IMR-90 (cell line): ENCODE measurements at regions not wholly inside any gene's neighbourhood (a gene's known extent, or its start where the extent isn't known, plus 50 kb on each side); places are given as distances from the start of the nearest gene placed in this dataset.
A peak's percentile ranks its signal among the peaks of the same experiment; 100 is the strongest.

Source experiments
- ATAC-seq: fragments of 200-7000 bp; cut with Tn5 transposase; 2 replicates; pipeline ENCODE4 v1.9.1; 2020; ENCODE audit warnings: low read depth, mild to moderate bottlenecking, moderate library complexity
- BruUV-seq: library from RNA; stranded (reverse); fragments of 400-500 nt; replicated peaks from 2 replicates; lab custom pipeline; 2021; lab: Mats Ljungman, UMichigan
- CTCF ChIA-PET: fragments of 300-600 bp; formaldehyde crosslinking; extraction: SDS; loops from one replicate; lab custom pipeline; 2021; ENCODE audit warnings: antibody characterized with exemption; lab: Yijun Ruan, JAX
- POLR2A ChIA-PET: fragments of 300-600 bp; sonication (Branson Sonifier 250); formaldehyde crosslinking; loops from one replicate; lab custom pipeline; 2022; ENCODE audit warnings: antibody characterized with exemption; ENCODE audit not compliant: unreplicated experiment; lab: Charles Lee
- DNase-seq: peaks from one replicate; pipeline ENCODE4 v3.0.0; 2013
- H2AFZ ChIP-seq: replicated peaks from 2 replicates; pipeline ENCODE3; 2013; ENCODE audit warnings: low read length, mild to moderate bottlenecking; ENCODE audit not compliant: poor library complexity
- H2AK5ac ChIP-seq: 2 replicates; pipeline ENCODE4 v1.6.1; 2013; ENCODE audit warnings: low read depth, low read length, inconsistent platforms
- H2AK9ac ChIP-seq: replicated peaks from 2 replicates; pipeline ENCODE3; 2013; ENCODE audit warnings: mild to moderate bottlenecking, low read depth, low read length, moderate library complexity; ENCODE audit not compliant: poor library complexity
- H2BK120ac ChIP-seq: 2 replicates; pipeline ENCODE4 v1.6.1; 2013; ENCODE audit warnings: low read depth, low read length, inconsistent platforms
- H2BK15ac ChIP-seq: 3 replicates; pipeline ENCODE4 v1.6.1; 2013; ENCODE audit warnings: low read depth, low read length, inconsistent platforms
- H2BK20ac ChIP-seq: 2 replicates; pipeline ENCODE4 v1.6.1; 2013; ENCODE audit warnings: low read depth, mild to moderate bottlenecking, inconsistent platforms, low read length, moderate library complexity
- H2BK5ac ChIP-seq: 2 replicates; pipeline ENCODE4 v1.6.1; 2013; ENCODE audit warnings: mild to moderate bottlenecking, low read depth, low read length, inconsistent platforms; ENCODE audit not compliant: poor library complexity, severe bottlenecking
- H3K14ac ChIP-seq: replicated peaks from 2 replicates; pipeline ENCODE4 v1.6.1; 2013; ENCODE audit warnings: low read depth, low read length, inconsistent platforms
- H3K18ac ChIP-seq: 2 replicates; pipeline ENCODE4 v1.6.1; 2013; ENCODE audit warnings: low read depth, low read length, control low read depth
- H3K23ac ChIP-seq: 2 replicates; pipeline ENCODE4 v1.6.1; 2013; ENCODE audit warnings: low read depth, low read length, inconsistent platforms
- H3K27ac ChIP-seq: 2 replicates; pipeline ENCODE4 v1.5.1; 2013; ENCODE audit warnings: mild to moderate bottlenecking, control low read depth, low read length; ENCODE audit not compliant: insufficient read depth
- H3K27me3 ChIP-seq: 2 replicates; pipeline ENCODE4 v1.6.1; 2013; ENCODE audit warnings: low read length; ENCODE audit not compliant: control insufficient read depth, insufficient read depth
- H3K36me3 ChIP-seq: 2 replicates; pipeline ENCODE4 v1.6.1; 2013; ENCODE audit warnings: low read length, mixed read lengths; ENCODE audit not compliant: control insufficient read depth, insufficient read depth
- H3K4ac ChIP-seq: 2 replicates; pipeline ENCODE4 v1.6.1; 2013; ENCODE audit warnings: low read depth, low read length, inconsistent platforms
- H3K4me1 ChIP-seq: 2 replicates; pipeline ENCODE4 v1.6.1; 2013; ENCODE audit warnings: low read length, mixed read lengths; ENCODE audit not compliant: control insufficient read depth, insufficient read depth
- H3K4me2 ChIP-seq: 2 replicates; pipeline ENCODE4 v1.6.1; 2013; ENCODE audit warnings: low read depth, mild to moderate bottlenecking, control low read depth, low read length, moderate library complexity
- H3K4me3 ChIP-seq: 2 replicates; pipeline ENCODE4 v1.5.1; 2013; ENCODE audit warnings: low read depth, mild to moderate bottlenecking, control low read depth, low read length, moderate library complexity; ENCODE audit not compliant: insufficient read depth
- H3K56ac ChIP-seq: 2 replicates; pipeline ENCODE4 v1.6.1; 2013; ENCODE audit warnings: low read length, inconsistent platforms; ENCODE audit not compliant: insufficient read depth; ENCODE audit errors: extremely low read depth
- H3K79me1 ChIP-seq, 2 experiments: 2 replicates each; pipeline ENCODE4 v1.6.1; 2013; ENCODE audit warnings: low read length in 2 of 2, inconsistent platforms in 1 of 2, low read depth in 1 of 2
- H3K9ac ChIP-seq: 2 replicates; pipeline ENCODE4 v1.6.1; 2013; ENCODE audit warnings: low read depth, low read length, control low read depth
- H3K9me1 ChIP-seq: 2 replicates; pipeline ENCODE4 v1.6.1; 2013; ENCODE audit warnings: low read length, inconsistent platforms; ENCODE audit not compliant: insufficient read depth
- H3K9me3 ChIP-seq: 2 replicates; pipeline ENCODE4 v1.6.1; 2013; ENCODE audit warnings: low read length; ENCODE audit not compliant: control insufficient read depth, insufficient read depth
- H4K20me1 ChIP-seq: 2 replicates; pipeline ENCODE4 v1.6.1; 2013; ENCODE audit warnings: low read length, inconsistent platforms; ENCODE audit not compliant: insufficient read depth
- H4K5ac ChIP-seq: 2 replicates; pipeline ENCODE4 v1.6.1; 2013; ENCODE audit warnings: mild to moderate bottlenecking, low read depth, low read length, control low read depth
- H4K8ac ChIP-seq, 2 experiments: 2 replicates each; pipeline ENCODE4 v1.6.1; 2013; ENCODE audit warnings: low read depth in 2 of 2, low read length in 2 of 2, control low read depth in 1 of 2, inconsistent platforms in 1 of 2
- H4K91ac ChIP-seq: 2 replicates; pipeline ENCODE4 v1.6.1; 2013; ENCODE audit warnings: low read depth, low read length, inconsistent platforms; ENCODE audit not compliant: insufficient read depth
- BHLHE40 ChIP-seq: fragments of 150-350 bp; IDR thresholded peaks from 2 replicates; pipeline ENCODE4 v1.6.1; 2016; ENCODE audit warnings: mild to moderate bottlenecking, low read depth, low read length
- CEBPB ChIP-seq: IDR thresholded peaks from 2 replicates; pipeline ENCODE4 v1.6.1; 2012; ENCODE audit warnings: low read depth, low read length, improper control_type of control experiment
- CHD1 ChIP-seq: IDR thresholded peaks from 2 replicates; pipeline ENCODE4 v1.6.1; 2012; ENCODE audit warnings: low read depth, low read length, improper control_type of control experiment
- CTCF ChIP-seq: conservative IDR thresholded peaks from 2 replicates; pipeline ENCODE4 v1.5.1; 2012; ENCODE audit warnings: mild to moderate bottlenecking, low read depth, low read length, improper control_type of control experiment
- FOS ChIP-seq: fragments of 150-350 bp; IDR thresholded peaks from 2 replicates; pipeline ENCODE4 v1.6.1; 2016; ENCODE audit warnings: low read depth, low read length
- MAFK ChIP-seq: IDR thresholded peaks from 2 replicates; pipeline ENCODE4 v1.6.1; 2012; ENCODE audit warnings: low read depth, low read length, improper control_type of control experiment
- MAZ ChIP-seq: IDR thresholded peaks from 2 replicates; pipeline ENCODE4 v1.6.1; 2012; ENCODE audit warnings: low read depth, mild to moderate bottlenecking, low read length, improper control_type of control experiment, moderate library complexity, borderline replicate concordance
- MXI1 ChIP-seq: IDR thresholded peaks from 2 replicates; pipeline ENCODE4 v1.6.1; 2012; ENCODE audit warnings: low read depth, mild to moderate bottlenecking, low read length, moderate library complexity, borderline replicate concordance
- NFE2L2 ChIP-seq: fragments of 150-350 bp; IDR thresholded peaks from 2 replicates; pipeline ENCODE4 v1.6.1; 2016; ENCODE audit warnings: low read depth, mild to moderate bottlenecking, low read length
- POLR2A ChIP-seq: IDR thresholded peaks from 2 replicates; pipeline ENCODE4 v1.6.1; 2012; ENCODE audit warnings: mild to moderate bottlenecking, low read depth, low read length
- RAD21 ChIP-seq: IDR thresholded peaks from 2 replicates; pipeline ENCODE4 v1.6.1; 2012; ENCODE audit warnings: low read length, improper control_type of control experiment
- RCOR1 ChIP-seq: IDR thresholded peaks from 2 replicates; pipeline ENCODE4 v1.6.1; 2012; ENCODE audit warnings: mild to moderate bottlenecking, low read length, improper control_type of control experiment; ENCODE audit not compliant: insufficient replicate concordance
- RFX5 ChIP-seq: IDR thresholded peaks from 2 replicates; pipeline ENCODE4 v1.8.0; 2012; ENCODE audit warnings: low read depth, mild to moderate bottlenecking, low read length, moderate library complexity
- SMC3 ChIP-seq: fragments of 150-350 bp; IDR thresholded peaks from 2 replicates; pipeline ENCODE4 v1.6.1; 2016; ENCODE audit warnings: low read depth, mild to moderate bottlenecking, antibody characterized with exemption, low read length, moderate library complexity
- USF2 ChIP-seq: fragments of 150-350 bp; IDR thresholded peaks from 2 replicates; pipeline ENCODE4 v1.6.1; 2017; ENCODE audit warnings: mild to moderate bottlenecking, antibody characterized with exemption, low read length, low read depth
- WGBS, 2 experiments: methylation state at CpG; one replicate each; pipeline versions ENCODE4 v1.1.5 to v1.1.7; 2013; ENCODE audit warnings: missing lambda C conversion rate in 2 of 2; ENCODE audit not compliant: insufficient read length in 1 of 2; ENCODE audit errors: extremely low coverage in 2 of 2; 5-methylcytosine and 5-hydroxymethylcytosine counted together
- dilution Hi-C: fragments of 300-500 bp; cut with HindIII; formaldehyde crosslinking; loops from one replicate; pipeline ENCODE4 v1.14.3; 2018; ENCODE audit warnings: low sequenced_read_pairs; ENCODE audit not compliant: unreplicated experiment
- in situ Hi-C: fragments of 300-500 bp; cut with MboI; formaldehyde crosslinking; loops from 3 replicates; pipeline ENCODE4 v1.14.3; 2019; ENCODE audit warnings: low sequenced_read_pairs, inconsistent platforms, mixed read lengths
- intact Hi-C: fragments of 100-400 bp; cut with micrococcal nuclease; formaldehyde crosslinking; loops from 2 replicates; pipeline ENCODE4 v1.10.0; 2022
- TF ChIP-seq, protein P1 (sequence below): fragments of 150-350 bp; IDR thresholded peaks from 2 replicates; pipeline ENCODE4 v1.6.1; 2016; ENCODE audit warnings: low read depth, mild to moderate bottlenecking, low read length, moderate library complexity, borderline replicate concordance

- H4K20me1 ChIP-seq, result no peaks in the 10 kb centered on the region
- no CpG with 5 or more reads among the region's 1 CpG for WGBS, 2 experiments
These were observed 86.0 kb downstream of the TTC32 start for GRCh38 chr2:19815746-19816145.

More at GRCh38 chr2:19815746-19816145, 86.0 kb downstream of the TTC32 start:
- ChIA-PET CTCF (no interaction called here), POLR2A (no interaction called here)
- no peak overlapping the region for H2BK20ac ChIP-seq
- no peak overlapping the region for H2AK5ac ChIP-seq
- TF ChIP-seq NFE2L2, result no peak
- no peak for TF ChIP-seq CHD1
- TF ChIP-seq MAFK, result no peak
- no peak for TF ChIP-seq BHLHE40
- TF ChIP-seq MAZ, result no peak
- TF ChIP-seq POLR2A, result no peak
- TF ChIP-seq CEBPB, result no peak
- TF ChIP-seq SMC3, result no peak
- no peak for TF ChIP-seq MXI1
- no peak for TF ChIP-seq CTCF
- TF ChIP-seq, protein P1, sequence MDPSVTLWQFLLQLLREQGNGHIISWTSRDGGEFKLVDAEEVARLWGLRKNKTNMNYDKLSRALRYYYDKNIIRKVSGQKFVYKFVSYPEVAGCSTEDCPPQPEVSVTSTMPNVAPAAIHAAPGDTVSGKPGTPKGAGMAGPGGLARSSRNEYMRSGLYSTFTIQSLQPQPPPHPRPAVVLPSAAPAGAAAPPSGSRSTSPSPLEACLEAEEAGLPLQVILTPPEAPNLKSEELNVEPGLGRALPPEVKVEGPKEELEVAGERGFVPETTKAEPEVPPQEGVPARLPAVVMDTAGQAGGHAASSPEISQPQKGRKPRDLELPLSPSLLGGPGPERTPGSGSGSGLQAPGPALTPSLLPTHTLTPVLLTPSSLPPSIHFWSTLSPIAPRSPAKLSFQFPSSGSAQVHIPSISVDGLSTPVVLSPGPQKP, result no peak
- TF ChIP-seq RAD21, result no peak
- no peak for TF ChIP-seq RCOR1
- TF ChIP-seq RFX5, result no peak
- TF ChIP-seq FOS, result no peak
- TF ChIP-seq USF2, result no peak
- H2BK5ac ChIP-seq, result no peak overlapping the region
- no peak overlapping the region for H3K56ac ChIP-seq
- no peak overlapping the region for H2AFZ ChIP-seq
- H3K79me1 ChIP-seq, result no peaks in the 10 kb centered on the region
- H3K27me3 ChIP-seq, result no peaks in the 10 kb centered on the region
- H3K9me1 ChIP-seq, result peaks cover 3% of the 10 kb centered on the region
- no peak overlapping the region for H3K4me3 ChIP-seq
- H3K18ac ChIP-seq, result no peak overlapping the region
- DNase-seq, result peak; percentile 63
- H4K5ac ChIP-seq, result no peak overlapping the region
- no peak overlapping the region for H2AK9ac ChIP-seq
- intact Hi-C loops (no loop called here), dilution Hi-C loops (no loop called here), in situ Hi-C loops (no loop called here)
- no peaks in the 10 kb centered on the region for H3K36me3 ChIP-seq
- H3K9ac ChIP-seq, result no peak overlapping the region
- peak; percentile 46 for ATAC-seq
- H2BK15ac ChIP-seq, result no peak overlapping the region
- no peak overlapping the region for H3K27ac ChIP-seq
- no peak overlapping the region for H3K14ac ChIP-seq
- no peak overlapping the region for H3K23ac ChIP-seq
- peaks cover 19% of the 10 kb centered on the region for H3K4me1 ChIP-seq
- H3K4me2 ChIP-seq, result no peak overlapping the region
- H2BK120ac ChIP-seq, result no peak overlapping the region
- no peak overlapping the region for H4K91ac ChIP-seq
- H4K8ac ChIP-seq, result no peak overlapping the region
- no peaks in the 10 kb centered on the region for H3K9me3 ChIP-seq
- BruUV-seq, result no TSS peak
- H3K4ac ChIP-seq, result no peak overlapping the region
